ENCODE measurements at regions not wholly inside any gene's neighbourhood (a gene's known extent, or its start where the extent isn't known, plus 50 kb on each side); places are given as distances from the start of the nearest gene placed in this dataset.
"Not testable (repeated sequence)": the region's sequence is repeated elsewhere in the genome, so short reads cannot be mapped to it uniquely, and the experiment has no call there.

DNA sequence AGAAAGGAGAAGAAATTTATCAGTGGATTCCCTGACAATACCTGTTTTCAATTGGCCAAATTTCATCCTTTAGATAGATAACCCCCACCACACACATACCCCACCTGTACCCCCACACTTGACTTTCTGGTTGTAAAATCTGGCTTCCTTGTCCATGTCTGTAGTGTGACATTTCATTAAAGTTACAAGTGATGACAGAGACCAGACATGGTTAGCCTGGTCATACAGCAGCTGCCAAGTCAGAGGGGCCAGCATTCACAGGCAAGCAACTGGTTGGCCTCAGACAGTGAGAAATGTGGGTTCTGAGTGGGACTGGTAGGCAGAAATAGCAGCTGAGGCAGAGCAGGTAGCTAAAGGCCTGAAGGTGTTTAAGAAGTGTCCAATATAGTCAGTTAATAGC is 238.6 kb upstream of the SOX14 start:
- TF ChIP-seq EZH2 (IDR thresholded peaks at IDR 0.05) (no peak), FOXP2 (optimal IDR thresholded peaks at IDR 0.05; ENCODE audit: control extremely low read depth, extremely low read length, insufficient read depth) (no peak), POLR2AphosphoS5 (IDR thresholded peaks at IDR 0.05; ENCODE audit: borderline replicate concordance, low read depth, low read length) (no peak)
- Histone ChIP-seq H3K36me3 (ENCODE audit: insufficient read depth, low read length) (no peaks in the 10 kb centered on the region), H3K27ac (no peak overlapping the region), H3K9me3 (ENCODE audit: low read depth, low read length) (no peaks in the 10 kb centered on the region), H3K9ac (ENCODE audit: insufficient read length) (no peak overlapping the region), H3K4me3 (no peak overlapping the region)
- DNase-seq (ENCODE audit: low read depth, low spot score) = no peak

DNA sequence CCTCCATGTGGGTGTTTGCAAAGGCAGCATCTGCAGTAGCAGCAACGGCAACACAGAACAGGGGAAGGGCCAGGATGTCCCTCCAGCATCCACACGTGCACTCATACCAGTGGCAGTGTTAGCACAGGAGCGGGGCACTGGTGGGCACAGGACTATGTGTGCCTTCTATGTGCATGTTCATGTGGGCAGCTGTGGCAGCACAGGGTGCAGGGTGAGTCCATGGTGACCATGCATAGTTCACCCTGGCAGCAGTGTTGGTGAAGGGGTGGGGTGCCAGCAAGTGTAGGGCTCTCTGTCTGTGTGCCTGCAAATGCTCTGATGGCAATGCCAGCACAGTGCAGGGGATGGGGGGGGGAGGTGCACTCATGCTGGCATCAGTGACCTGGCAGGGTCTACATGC is 222.1 kb upstream of the SOX14 start:
- H3K4me3 ChIP-seq = no peak overlapping the region
- no peaks in the 10 kb centered on the region for H3K9me3 ChIP-seq (ENCODE audit: low read depth, low read length)
- no peaks in the 10 kb centered on the region for H3K36me3 ChIP-seq (ENCODE audit: insufficient read depth, low read length)
- no peak for DNase-seq (ENCODE audit: low read depth, low spot score)
- H3K27ac ChIP-seq = no peak overlapping the region
- TF ChIP-seq EZH2 (IDR thresholded peaks at IDR 0.05) (no peak), POLR2AphosphoS5 (IDR thresholded peaks at IDR 0.05; ENCODE audit: borderline replicate concordance, low read depth, low read length) (no peak), FOXP2 (optimal IDR thresholded peaks at IDR 0.05; ENCODE audit: control extremely low read depth, extremely low read length, insufficient read depth) (no peak)
- no peak overlapping the region for H3K9ac ChIP-seq (ENCODE audit: insufficient read length)

DNA sequence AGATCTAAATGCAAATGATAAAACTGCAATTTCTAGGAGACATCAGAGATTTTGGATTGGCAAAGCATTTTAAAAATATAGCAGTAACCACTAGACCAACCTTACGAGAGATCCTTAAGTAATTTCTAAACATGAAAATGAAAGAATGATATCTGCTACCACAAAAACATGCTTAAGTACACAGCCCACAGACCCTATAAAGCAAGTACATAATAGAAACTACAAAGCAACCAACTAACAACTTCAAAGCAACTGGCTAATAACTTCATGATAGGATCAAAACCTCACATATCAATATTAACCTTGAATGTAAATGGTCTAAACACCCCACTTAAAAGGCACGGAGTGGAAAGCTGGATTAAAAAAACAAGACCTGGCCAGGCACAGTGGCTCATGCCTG is 209.9 kb upstream of the SOX14 start:
- TF ChIP-seq FOXP2 (optimal IDR thresholded peaks at IDR 0.05; ENCODE audit: control extremely low read depth, extremely low read length, insufficient read depth) (no peak), EZH2 (IDR thresholded peaks at IDR 0.05) (no peak), POLR2AphosphoS5 (IDR thresholded peaks at IDR 0.05; ENCODE audit: borderline replicate concordance, low read depth, low read length) (no peak)
- Histone ChIP-seq H3K9ac (ENCODE audit: insufficient read length) (no peak overlapping the region), H3K27ac (no peak overlapping the region), H3K4me3 (no peak overlapping the region), H3K36me3 (ENCODE audit: insufficient read depth, low read length) (no peaks in the 10 kb centered on the region), H3K9me3 (ENCODE audit: low read depth, low read length) (no peaks in the 10 kb centered on the region)
- no peak for DNase-seq (ENCODE audit: low read depth, low spot score)

GRCh38 chr3:137568880-137569279 is 195.2 kb upstream of the SOX14 start:
- Histone ChIP-seq H3K36me3 (ENCODE audit: insufficient read depth, low read length) (no peaks in the 10 kb centered on the region), H3K9ac (ENCODE audit: insufficient read length) (no peak overlapping the region), H3K27ac (no peak overlapping the region), H3K9me3 (ENCODE audit: low read depth, low read length) (no peaks in the 10 kb centered on the region), H3K4me3 (no peak overlapping the region)
- no peak for TF ChIP-seq FOXP2 (optimal IDR thresholded peaks at IDR 0.05; ENCODE audit: control extremely low read depth, extremely low read length, insufficient read depth)
- no peak for TF ChIP-seq EZH2 (IDR thresholded peaks at IDR 0.05)
- no peak for TF ChIP-seq POLR2AphosphoS5 (IDR thresholded peaks at IDR 0.05; ENCODE audit: borderline replicate concordance, low read depth, low read length)
- no peak for DNase-seq (ENCODE audit: low read depth, low spot score)

GRCh38 chr3:137572931-137573330 is 191.2 kb upstream of the SOX14 start:
- H3K36me3 ChIP-seq (ENCODE audit: insufficient read depth, low read length) = no peaks in the 10 kb centered on the region
- H3K4me3 ChIP-seq = no peak overlapping the region
- no peak for DNase-seq (ENCODE audit: low read depth, low spot score)
- TF ChIP-seq EZH2 (IDR thresholded peaks at IDR 0.05) = no peak
- TF ChIP-seq POLR2AphosphoS5 (IDR thresholded peaks at IDR 0.05; ENCODE audit: borderline replicate concordance, low read depth, low read length) = no peak
- no peak overlapping the region for H3K9ac ChIP-seq (ENCODE audit: insufficient read length)
- H3K9me3 ChIP-seq (ENCODE audit: low read depth, low read length) = no peaks in the 10 kb centered on the region
- H3K27ac ChIP-seq = no peak overlapping the region

- TF ChIP-seq FOXP2 (optimal IDR thresholded peaks at IDR 0.05; ENCODE audit: control extremely low read depth, extremely low read length, insufficient read depth) (no peak), EZH2 (IDR thresholded peaks at IDR 0.05) (no peak), POLR2AphosphoS5 (IDR thresholded peaks at IDR 0.05; ENCODE audit: borderline replicate concordance, low read depth, low read length) (no peak)
- H3K36me3 ChIP-seq (ENCODE audit: insufficient read depth, low read length) = no peaks in the 10 kb centered on the region
- H3K9me3 ChIP-seq (ENCODE audit: low read depth, low read length) = no peaks in the 10 kb centered on the region
- H3K4me3 ChIP-seq = no peak overlapping the region
- DNase-seq (ENCODE audit: low read depth, low spot score) = no peak
- H3K9ac ChIP-seq (ENCODE audit: insufficient read length) = no peak overlapping the region
- no peak overlapping the region for H3K27ac ChIP-seq
These were observed 181.6 kb upstream of the SOX14 start for GRCh38 chr3:137582484-137582883.

- no peaks in the 10 kb centered on the region for H3K9me3 ChIP-seq (ENCODE audit: low read depth, low read length)
- TF ChIP-seq FOXP2 (optimal IDR thresholded peaks at IDR 0.05; ENCODE audit: control extremely low read depth, extremely low read length, insufficient read depth) (no peak), POLR2AphosphoS5 (IDR thresholded peaks at IDR 0.05; ENCODE audit: borderline replicate concordance, low read depth, low read length) (no peak), EZH2 (IDR thresholded peaks at IDR 0.05) (no peak)
- no peak overlapping the region for H3K9ac ChIP-seq (ENCODE audit: insufficient read length)
- H3K27ac ChIP-seq = no peak overlapping the region
- no peaks in the 10 kb centered on the region for H3K36me3 ChIP-seq (ENCODE audit: insufficient read depth, low read length)
- no peak for DNase-seq (ENCODE audit: low read depth, low spot score)
- no peak overlapping the region for H3K4me3 ChIP-seq
These were observed 180.9 kb upstream of the SOX14 start for GRCh38 chr3:137583256-137583655.

DNA sequence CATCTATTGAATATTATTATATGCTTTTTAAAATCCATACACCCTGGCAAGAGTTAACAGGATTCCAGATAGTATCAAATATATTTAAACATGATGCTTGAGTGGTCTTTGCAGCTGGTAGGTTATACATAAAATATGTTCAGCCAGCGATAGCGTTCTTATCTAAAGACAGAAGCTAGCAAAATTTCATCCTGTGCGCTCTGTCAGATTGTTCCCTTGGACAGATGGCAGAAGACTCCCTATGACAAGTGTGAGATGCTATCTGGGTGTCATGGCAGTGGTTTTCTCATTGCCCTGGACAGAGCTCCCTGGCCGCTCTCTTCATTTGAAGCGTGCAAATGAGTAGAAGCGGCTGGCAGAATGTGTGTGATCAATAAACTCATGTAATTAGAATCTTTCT is 175.2 kb upstream of the SOX14 start:
- no peaks in the 10 kb centered on the region for H3K36me3 ChIP-seq (ENCODE audit: insufficient read depth, low read length)
- TF ChIP-seq POLR2AphosphoS5 (IDR thresholded peaks at IDR 0.05; ENCODE audit: borderline replicate concordance, low read depth, low read length) (no peak), FOXP2 (optimal IDR thresholded peaks at IDR 0.05; ENCODE audit: control extremely low read depth, extremely low read length, insufficient read depth) (no peak), EZH2 (IDR thresholded peaks at IDR 0.05) (no peak)

GRCh38 chr3:137595415-137595814 is 168.7 kb upstream of the SOX14 start:
- not testable (repeated sequence) for H3K9ac ChIP-seq (ENCODE audit: insufficient read length); H3K27ac ChIP-seq; H3K9me3 ChIP-seq (ENCODE audit: low read depth, low read length); H3K36me3 ChIP-seq (ENCODE audit: insufficient read depth, low read length); DNase-seq (ENCODE audit: low read depth, low spot score); H3K4me3 ChIP-seq

More for the DNA sequence above, 175.2 kb upstream of the SOX14 start:
- no peak overlapping the region for H3K4me3 ChIP-seq
- H3K9me3 ChIP-seq (ENCODE audit: low read depth, low read length) = no peaks in the 10 kb centered on the region
- H3K9ac ChIP-seq (ENCODE audit: insufficient read length) = no peak overlapping the region
- DNase-seq (ENCODE audit: low read depth, low spot score) = no peak
- H3K27ac ChIP-seq = no peak overlapping the region
